ENCODE measurements at regions not wholly inside any gene's neighbourhood (a gene's known extent, or its start where the extent isn't known, plus 50 kb on each side); places are given as distances from the start of the nearest gene placed in this dataset.

DNA sequence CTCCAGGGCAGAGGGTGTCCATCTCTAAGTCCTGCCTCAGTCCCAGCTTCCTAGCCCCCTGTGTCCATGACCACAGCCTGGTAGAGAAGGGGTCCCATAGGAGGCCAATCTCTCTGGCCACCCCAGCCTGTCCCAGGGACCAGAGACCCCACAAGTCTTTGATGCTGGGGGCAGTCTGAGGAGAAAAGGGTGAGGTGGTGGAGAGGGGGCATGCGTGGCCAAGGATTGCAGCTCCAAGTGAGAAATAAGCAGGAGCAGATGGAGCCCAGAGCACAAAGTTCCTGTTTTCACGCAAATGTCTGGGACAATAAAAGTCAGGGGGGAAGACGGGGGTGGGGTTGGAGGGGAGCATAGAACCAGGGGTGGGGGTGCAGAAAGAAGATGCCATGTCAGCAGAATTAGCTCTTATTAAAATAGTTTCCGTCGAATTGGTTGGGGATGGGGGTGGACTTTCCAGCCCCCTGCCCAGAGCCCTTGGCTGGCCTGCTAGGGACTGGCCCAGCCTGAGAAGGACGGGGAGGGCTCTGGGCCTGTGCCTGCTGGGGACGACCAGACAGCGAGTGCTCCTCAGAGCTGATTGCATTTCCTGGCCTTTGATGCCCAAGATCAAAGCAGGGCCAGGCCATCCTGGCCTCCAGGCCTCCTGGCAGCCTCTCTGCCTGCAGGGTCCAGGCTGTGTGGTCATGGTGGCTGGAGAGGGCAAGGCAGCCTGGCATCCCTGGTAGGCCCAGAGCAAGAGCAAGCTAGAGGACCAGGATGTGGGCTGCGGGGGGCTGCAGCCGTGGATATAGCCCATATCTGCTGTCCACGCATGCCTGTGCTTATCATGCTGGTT, 337.1 kb downstream of the DYSF start:
- H3K9me3 Mint-ChIP-seq (ENCODE audit: unreplicated experiment): no peaks in the 10 kb centered on the region
- H3K27ac Mint-ChIP-seq (ENCODE audit: unreplicated experiment): no peak overlapping the region
- H3K36me3 Mint-ChIP-seq (ENCODE audit: unreplicated experiment): no peaks in the 10 kb centered on the region
- peaks cover 3% of the 10 kb centered on the region for H3K27me3 Mint-ChIP-seq (ENCODE audit: unreplicated experiment)
- TF ChIP-seq, protein P1, sequence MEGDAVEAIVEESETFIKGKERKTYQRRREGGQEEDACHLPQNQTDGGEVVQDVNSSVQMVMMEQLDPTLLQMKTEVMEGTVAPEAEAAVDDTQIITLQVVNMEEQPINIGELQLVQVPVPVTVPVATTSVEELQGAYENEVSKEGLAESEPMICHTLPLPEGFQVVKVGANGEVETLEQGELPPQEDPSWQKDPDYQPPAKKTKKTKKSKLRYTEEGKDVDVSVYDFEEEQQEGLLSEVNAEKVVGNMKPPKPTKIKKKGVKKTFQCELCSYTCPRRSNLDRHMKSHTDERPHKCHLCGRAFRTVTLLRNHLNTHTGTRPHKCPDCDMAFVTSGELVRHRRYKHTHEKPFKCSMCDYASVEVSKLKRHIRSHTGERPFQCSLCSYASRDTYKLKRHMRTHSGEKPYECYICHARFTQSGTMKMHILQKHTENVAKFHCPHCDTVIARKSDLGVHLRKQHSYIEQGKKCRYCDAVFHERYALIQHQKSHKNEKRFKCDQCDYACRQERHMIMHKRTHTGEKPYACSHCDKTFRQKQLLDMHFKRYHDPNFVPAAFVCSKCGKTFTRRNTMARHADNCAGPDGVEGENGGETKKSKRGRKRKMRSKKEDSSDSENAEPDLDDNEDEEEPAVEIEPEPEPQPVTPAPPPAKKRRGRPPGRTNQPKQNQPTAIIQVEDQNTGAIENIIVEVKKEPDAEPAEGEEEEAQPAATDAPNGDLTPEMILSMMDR (IDR thresholded peaks at IDR 0.05; ENCODE audit: partially characterized antibody, unreplicated experiment): no peak
- DNase-seq: no peak
- no peak overlapping the region for H3K4me3 Mint-ChIP-seq (ENCODE audit: unreplicated experiment)
- no peaks in the 10 kb centered on the region for H3K4me1 Mint-ChIP-seq (ENCODE audit: low read depth, unreplicated experiment)

DNA sequence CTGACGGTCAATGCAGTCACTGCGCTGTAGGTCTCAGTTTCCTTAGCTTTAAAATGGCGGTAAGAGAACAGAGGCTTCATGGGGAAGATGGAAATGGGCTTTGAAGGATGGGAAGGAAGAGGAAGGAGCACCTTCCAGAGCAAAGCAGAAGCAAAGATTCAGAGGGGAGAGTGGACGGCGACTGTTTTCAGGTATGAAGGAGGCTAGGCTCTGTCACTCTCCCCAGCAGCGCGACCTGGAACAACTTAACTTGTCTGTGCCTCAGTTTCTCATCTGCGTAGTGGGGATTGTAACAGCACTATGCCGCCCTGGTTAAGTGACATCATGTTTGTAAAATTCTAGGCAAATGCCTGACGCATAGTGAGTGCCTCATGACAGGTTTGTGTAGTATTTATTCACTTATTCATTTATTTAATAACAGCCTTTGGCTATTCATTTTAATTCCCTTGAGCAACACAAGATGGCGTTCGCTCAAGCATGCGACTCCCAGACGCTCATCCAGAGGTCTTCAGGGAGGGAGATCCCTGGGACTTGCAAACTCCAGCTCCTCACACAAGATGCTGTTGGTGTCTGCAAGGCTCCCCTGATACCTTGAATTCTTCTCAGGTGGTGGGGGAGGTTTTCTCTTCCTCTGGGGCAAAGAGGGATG, 336.3 kb downstream of the DYSF start:
- Mint-ChIP-seq H3K36me3 (ENCODE audit: unreplicated experiment) (no peaks in the 10 kb centered on the region), H3K9me3 (ENCODE audit: unreplicated experiment) (no peaks in the 10 kb centered on the region), H3K27me3 (ENCODE audit: unreplicated experiment) (peaks cover 3% of the 10 kb centered on the region), H3K27ac (ENCODE audit: unreplicated experiment) (no peak overlapping the region), H3K4me1 (ENCODE audit: low read depth, unreplicated experiment) (no peaks in the 10 kb centered on the region), H3K4me3 (ENCODE audit: unreplicated experiment) (no peak overlapping the region)
- DNase-seq: no peak
- TF ChIP-seq, protein P1 (IDR thresholded peaks at IDR 0.05; ENCODE audit: partially characterized antibody, unreplicated experiment): no peak

DNA sequence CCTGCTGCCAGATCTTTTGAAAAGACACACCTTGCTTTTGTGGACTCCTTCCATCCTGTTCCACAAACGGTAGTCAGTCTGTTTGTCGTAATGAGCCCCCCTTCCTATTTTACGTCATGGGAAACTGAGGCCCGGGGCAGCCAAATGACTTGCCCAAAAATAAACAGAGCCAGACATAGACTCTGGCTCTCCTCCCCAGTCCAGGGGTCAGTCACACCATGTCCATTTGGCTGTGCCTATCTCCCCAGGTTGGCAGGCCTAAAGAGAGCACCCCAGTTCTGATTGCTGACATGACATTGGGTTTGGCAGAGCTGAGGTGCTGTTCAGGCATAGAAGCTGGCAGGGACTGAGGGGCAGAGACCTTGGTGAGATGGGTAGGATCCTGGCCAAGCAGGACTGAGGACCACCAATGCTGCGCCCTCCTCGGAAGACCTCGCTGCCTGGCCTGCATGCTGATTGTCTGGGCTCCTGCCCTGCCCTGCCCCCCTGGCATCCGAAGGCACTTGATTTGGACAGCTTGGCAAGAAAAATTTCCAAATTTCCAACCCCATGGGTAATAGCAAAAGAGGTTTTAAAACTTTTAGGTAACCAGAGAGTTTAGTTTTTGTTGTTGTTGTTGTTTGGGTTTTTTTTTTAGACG, 335.4 kb downstream of the DYSF start:
- Mint-ChIP-seq H3K27ac (ENCODE audit: unreplicated experiment) (no peak overlapping the region), H3K9me3 (ENCODE audit: unreplicated experiment) (peaks cover 2% of the 10 kb centered on the region), H3K4me3 (ENCODE audit: unreplicated experiment) (no peak overlapping the region), H3K4me1 (ENCODE audit: low read depth, unreplicated experiment) (no peaks in the 10 kb centered on the region), H3K27me3 (ENCODE audit: unreplicated experiment) (peaks cover 3% of the 10 kb centered on the region), H3K36me3 (ENCODE audit: unreplicated experiment) (no peaks in the 10 kb centered on the region)
- TF ChIP-seq, protein P1 (IDR thresholded peaks at IDR 0.05; ENCODE audit: partially characterized antibody, unreplicated experiment): no peak
- DNase-seq: no peak

DNA sequence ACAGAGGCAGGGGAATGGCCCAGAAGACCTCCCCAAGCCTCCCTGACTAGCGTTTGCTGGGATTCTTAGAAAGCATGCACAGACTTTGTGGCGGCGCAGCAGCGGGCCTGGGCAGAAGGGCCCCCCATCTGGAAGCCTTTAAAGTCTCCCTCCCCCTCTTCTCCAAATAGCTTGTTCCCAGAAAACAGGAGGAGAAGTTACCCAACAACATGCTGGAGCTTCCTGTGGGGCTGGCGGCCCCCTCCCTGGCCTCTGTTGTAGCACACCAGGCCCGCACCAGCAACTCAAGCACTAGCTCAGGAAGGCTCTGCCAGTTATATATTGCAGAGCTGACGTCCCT, 334.8 kb downstream of the DYSF start:
- Mint-ChIP-seq H3K36me3 (ENCODE audit: unreplicated experiment) (no peaks in the 10 kb centered on the region), H3K27ac (ENCODE audit: unreplicated experiment) (no peak overlapping the region), H3K9me3 (ENCODE audit: unreplicated experiment) (peaks cover 2% of the 10 kb centered on the region), H3K4me1 (ENCODE audit: low read depth, unreplicated experiment) (no peaks in the 10 kb centered on the region), H3K4me3 (ENCODE audit: unreplicated experiment) (no peak overlapping the region), H3K27me3 (ENCODE audit: unreplicated experiment) (peaks cover 3% of the 10 kb centered on the region)
- TF ChIP-seq, protein P1 (IDR thresholded peaks at IDR 0.05; ENCODE audit: partially characterized antibody, unreplicated experiment): no peak
- DNase-seq: no peak
